ENCODE measurements at regions not wholly inside any gene's neighbourhood (a gene's known extent, or its start where the extent isn't known, plus 50 kb on each side); places are given as distances from the start of the nearest gene placed in this dataset.

- DNase-seq (ENCODE audit: low spot score) = no peak
Observed at GRCh38 chr10:47077941-47078340, 166.7 kb downstream of the PTPN20 start.

GRCh38 chr10:47078393-47079203 lies 167.4 kb downstream of the PTPN20 start:
- DNase-seq (ENCODE audit: low spot score) = no peak

GRCh38 chr10:47079204-47079580 lies 168.0 kb downstream of the PTPN20 start:
- DNase-seq (ENCODE audit: low spot score) = peak; percentile 23

GRCh38 chr10:47081264-47081663 lies 170.0 kb downstream of the PTPN20 start:
- DNase-seq (ENCODE audit: low spot score) = no peak

GRCh38 chr10:47082055-47082784 lies 171.0 kb downstream of the PTPN20 start:
- DNase-seq (ENCODE audit: low spot score) = no peak

- no peak for DNase-seq (ENCODE audit: low spot score)
Observed at GRCh38 chr10:47087667-47088066, 176.4 kb downstream of the PTPN20 start.

GRCh38 chr10:47088656-47089354 lies 177.6 kb downstream of the PTPN20 start:
- no peak for DNase-seq (ENCODE audit: low spot score)

GRCh38 chr10:47090042-47090441 lies 178.8 kb downstream of the PTPN20 start:
- DNase-seq (ENCODE audit: low spot score) = no peak

GRCh38 chr10:47090903-47091302 lies 179.7 kb downstream of the PTPN20 start:
- DNase-seq (ENCODE audit: low spot score) = no peak

- no peak for DNase-seq (ENCODE audit: low spot score)
Observed at GRCh38 chr10:47091421-47091820, 180.2 kb downstream of the PTPN20 start.

- no peak for DNase-seq (ENCODE audit: low spot score)
Observed at GRCh38 chr10:47092376-47092775, 181.1 kb downstream of the PTPN20 start.

- DNase-seq (ENCODE audit: low spot score) = peak; percentile 28
Observed at GRCh38 chr10:47092831-47093230, 181.6 kb downstream of the PTPN20 start.

GRCh38 chr10:47094126-47094525 lies 182.9 kb downstream of the PTPN20 start:
- no peak for DNase-seq (ENCODE audit: low spot score)

GRCh38 chr10:47094636-47095035 lies 183.4 kb downstream of the PTPN20 start:
- no peak for DNase-seq (ENCODE audit: low spot score)

GRCh38 chr10:47095211-47095610 lies 184.0 kb downstream of the PTPN20 start:
- no peak for DNase-seq (ENCODE audit: low spot score)

GRCh38 chr10:47095848-47096612 lies 184.8 kb downstream of the PTPN20 start:
- no peak for DNase-seq (ENCODE audit: low spot score)

GRCh38 chr10:47098238-47098637 lies 187.0 kb downstream of the PTPN20 start:
- no peak for DNase-seq (ENCODE audit: low spot score)

- no peak for DNase-seq (ENCODE audit: low spot score)
Observed at GRCh38 chr10:47098964-47099363, 187.7 kb downstream of the PTPN20 start.

GRCh38 chr10:47099474-47099873 lies 188.2 kb downstream of the PTPN20 start:
- no peak for DNase-seq (ENCODE audit: low spot score)

GRCh38 chr10:47101196-47101595 lies 190.0 kb downstream of the PTPN20 start:
- no peak for DNase-seq (ENCODE audit: low spot score)

GRCh38 chr10:47101807-47102206 lies 190.6 kb downstream of the PTPN20 start:
- no peak for DNase-seq (ENCODE audit: low spot score)

- no peak for DNase-seq (ENCODE audit: low spot score)
Observed at GRCh38 chr10:47104151-47104605, 192.9 kb downstream of the PTPN20 start.
